Mesothelial cell of epicardium (in vitro differentiated cells): ENCODE measurements at regions not wholly inside any gene's neighbourhood (a gene's known extent, or its start where the extent isn't known, plus 50 kb on each side); places are given as distances from the start of the nearest gene placed in this dataset.
A peak's percentile ranks its signal among the peaks of the same experiment; 100 is the strongest.
"Not testable (repeated sequence)": the region's sequence is repeated elsewhere in the genome, so short reads cannot be mapped to it uniquely, and the experiment has no call there.

Experiments
- DNase-seq, 2 experiments: peaks; one replicate each; pipeline ENCODE4 v3.0.0; 2021; ENCODE audit warnings: low spot score in 2 of 2; ENCODE audit not compliant: unreplicated experiment in 2 of 2
- H3K27ac Mint-ChIP-seq: 2 replicates; pipeline ENCODE4 v1.8.0; 2021; ENCODE audit warnings: mixed read lengths
- H3K27me3 Mint-ChIP-seq: 2 replicates; pipeline ENCODE4 v1.8.0; 2021; ENCODE audit warnings: low read depth, mixed read lengths
- H3K36me3 Mint-ChIP-seq: 2 replicates; pipeline ENCODE4 v1.8.0; 2021; ENCODE audit warnings: mixed read lengths
- H3K4me1 Mint-ChIP-seq: 2 replicates; pipeline ENCODE4 v1.8.0; 2021; ENCODE audit warnings: mixed read lengths
- H3K4me3 Mint-ChIP-seq: 2 replicates; pipeline ENCODE4 v1.8.0; 2021; ENCODE audit warnings: mild to moderate bottlenecking, moderate library complexity, mixed read lengths
- H3K9me3 Mint-ChIP-seq: 2 replicates; pipeline ENCODE4 v1.8.0; 2021; ENCODE audit warnings: mixed read lengths
- CTCF ChIP-seq: fragments of 200-600 bp; sonication (generic); IDR thresholded peaks from one replicate; pipeline ENCODE4 v1.5.0; 2021; ENCODE audit warnings: antibody characterized with exemption; ENCODE audit not compliant: unreplicated experiment

GRCh38 chr10:6788231-6788630 is 208.2 kb upstream of the PRKCQ start:
- Mint-ChIP-seq H3K27me3 (peaks cover 11% of the 10 kb centered on the region), H3K36me3 (no peaks in the 10 kb centered on the region), H3K9me3 (no peaks in the 10 kb centered on the region), H3K4me3 (no peak overlapping the region), H3K4me1 (no peaks in the 10 kb centered on the region), H3K27ac (no peak overlapping the region)
- TF ChIP-seq CTCF: no peak
- DNase-seq: no peak

DNA sequence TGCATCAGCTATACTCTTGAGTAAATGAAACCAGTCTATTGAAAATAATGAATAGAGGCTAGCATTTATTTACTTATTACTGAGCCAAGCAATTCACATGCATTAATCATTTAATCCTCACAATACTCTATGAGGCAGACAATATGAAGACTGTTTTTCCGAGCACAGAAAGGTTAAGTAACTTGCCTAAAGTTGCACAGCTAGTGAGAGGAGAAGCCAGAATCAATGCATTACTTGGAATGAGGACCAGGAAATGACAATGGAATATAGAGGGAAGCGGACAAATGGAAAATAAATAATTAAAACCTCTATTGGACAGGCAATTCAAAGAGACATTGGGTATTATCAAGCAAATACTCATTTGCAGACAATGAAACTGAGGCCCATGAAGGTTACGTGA is 207.6 kb upstream of the PRKCQ start:
- H3K27ac Mint-ChIP-seq: no peak overlapping the region
- no peak for DNase-seq
- no peak for TF ChIP-seq CTCF
- H3K9me3 Mint-ChIP-seq: no peaks in the 10 kb centered on the region
- no peaks in the 10 kb centered on the region for H3K4me1 Mint-ChIP-seq
- H3K27me3 Mint-ChIP-seq: peaks cover 11% of the 10 kb centered on the region
- H3K36me3 Mint-ChIP-seq: no peaks in the 10 kb centered on the region
- no peak overlapping the region for H3K4me3 Mint-ChIP-seq

- H3K36me3 Mint-ChIP-seq: no peaks in the 10 kb centered on the region
- no peak overlapping the region for H3K4me3 Mint-ChIP-seq
- no peak overlapping the region for H3K27ac Mint-ChIP-seq
- DNase-seq: no peak
- no peak for TF ChIP-seq CTCF
- no peaks in the 10 kb centered on the region for H3K4me1 Mint-ChIP-seq
- H3K9me3 Mint-ChIP-seq: no peaks in the 10 kb centered on the region
- H3K27me3 Mint-ChIP-seq: peaks cover 11% of the 10 kb centered on the region
Observed at GRCh38 chr10:6787091-6787490, 207.0 kb upstream of the PRKCQ start.

- Mint-ChIP-seq H3K4me3 (no peak overlapping the region), H3K4me1 (no peaks in the 10 kb centered on the region), H3K27me3 (peaks cover 6% of the 10 kb centered on the region), H3K9me3 (no peaks in the 10 kb centered on the region), H3K27ac (no peak overlapping the region), H3K36me3 (no peaks in the 10 kb centered on the region)
- DNase-seq: peak in 1 of 2 experiments; percentile 44
- TF ChIP-seq CTCF: no peak
Observed at GRCh38 chr10:6786579-6787031, 206.5 kb upstream of the PRKCQ start.

- DNase-seq, H3K27ac Mint-ChIP-seq, H3K4me3 Mint-ChIP-seq, H3K27me3 Mint-ChIP-seq, H3K9me3 Mint-ChIP-seq, H3K4me1 Mint-ChIP-seq, H3K36me3 Mint-ChIP-seq: not testable (repeated sequence)
Observed at GRCh38 chr10:6784429-6784828, 204.4 kb upstream of the PRKCQ start.

- no peak overlapping the region for H3K27ac Mint-ChIP-seq
- no peaks in the 10 kb centered on the region for H3K9me3 Mint-ChIP-seq
- no peaks in the 10 kb centered on the region for H3K36me3 Mint-ChIP-seq
- H3K4me3 Mint-ChIP-seq: no peak overlapping the region
- no peak for TF ChIP-seq CTCF
- DNase-seq: no peak
- peaks cover 5% of the 10 kb centered on the region for H3K27me3 Mint-ChIP-seq
- H3K4me1 Mint-ChIP-seq: no peaks in the 10 kb centered on the region
Observed at GRCh38 chr10:6783471-6783870, 203.4 kb upstream of the PRKCQ start.
